GM21528 (cell line): ENCODE measurements at regions not wholly inside any gene's neighbourhood (a gene's known extent, or its start where the extent isn't known, plus 50 kb on each side); places are given as distances from the start of the nearest gene placed in this dataset.
"Not testable (repeated sequence)": the region's sequence is repeated elsewhere in the genome, so short reads cannot be mapped to it uniquely, and the experiment has no call there.

Source experiments
- ATAC-seq: cut with Tn5 transposase; IDR thresholded peaks from one replicate; pipeline ENCODE4 v1.9.1; 2021; ENCODE audit warnings: mild to moderate bottlenecking, moderate library complexity; ENCODE audit not compliant: unreplicated experiment, low FRiP score

- no peak for ATAC-seq
Observed at GRCh38 chr2:16104315-16104948, 164.1 kb downstream of the MYCN start.

- no peak for ATAC-seq
Observed at GRCh38 chr2:16103614-16104314, 163.4 kb downstream of the MYCN start.

GRCh38 chr2:16102976-16103380 lies 162.6 kb downstream of the MYCN start:
- ATAC-seq = no peak

GRCh38 chr2:16102358-16102975 lies 162.1 kb downstream of the MYCN start:
- no peak for ATAC-seq

GRCh38 chr2:16101196-16101595 lies 160.8 kb downstream of the MYCN start:
- no peak for ATAC-seq

- no peak for ATAC-seq
Observed at GRCh38 chr2:16100006-16100405, 159.7 kb downstream of the MYCN start.

GRCh38 chr2:16099326-16099725 lies 159.0 kb downstream of the MYCN start:
- no peak for ATAC-seq

GRCh38 chr2:16096962-16097361 lies 156.6 kb downstream of the MYCN start:
- ATAC-seq = no peak

GRCh38 chr2:16095483-16095882 lies 155.1 kb downstream of the MYCN start:
- ATAC-seq = not testable (repeated sequence)

GRCh38 chr2:16094811-16095210 lies 154.5 kb downstream of the MYCN start:
- no peak for ATAC-seq

- ATAC-seq = no peak
Observed at GRCh38 chr2:16093639-16094529, 153.5 kb downstream of the MYCN start.

GRCh38 chr2:16092861-16093638 lies 152.7 kb downstream of the MYCN start:
- no peak for ATAC-seq

- no peak for ATAC-seq
Observed at GRCh38 chr2:16091576-16092282, 151.4 kb downstream of the MYCN start.

GRCh38 chr2:16090650-16091575 lies 150.6 kb downstream of the MYCN start:
- ATAC-seq = no peak

- ATAC-seq = not testable (repeated sequence)
Observed at GRCh38 chr2:16089491-16089890, 149.1 kb downstream of the MYCN start.

- no peak for ATAC-seq
Observed at GRCh38 chr2:16088802-16089112, 148.4 kb downstream of the MYCN start.

GRCh38 chr2:16088035-16088801 lies 147.9 kb downstream of the MYCN start:
- ATAC-seq = no peak

GRCh38 chr2:16086136-16086535 lies 145.8 kb downstream of the MYCN start:
- ATAC-seq = not testable (repeated sequence)
